AG09319 (cell line): ENCODE measurements at regions not wholly inside any gene's neighbourhood (a gene's known extent, or its start where the extent isn't known, plus 50 kb on each side); places are given as distances from the start of the nearest gene placed in this dataset.

ENCODE experiments used
- DNase-seq: peaks from one replicate; pipeline ENCODE4 v3.0.0-alpha.2; 2010; ENCODE audit warnings: low read depth; ENCODE audit errors: extremely low read depth
- CTCF ChIP-seq: IDR thresholded peaks from 2 replicates; pipeline ENCODE4 v1.5.1; 2011; ENCODE audit warnings: low read depth, mild to moderate bottlenecking, inconsistent platforms, low read length, moderate library complexity

GRCh38 chr14:89041257-89041582 is 216.8 kb downstream of the TTC8 start:
- no peak for DNase-seq
- no peak for TF ChIP-seq CTCF

GRCh38 chr14:89042021-89042420 is 217.6 kb downstream of the TTC8 start:
- DNase-seq: no peak
- TF ChIP-seq CTCF: no peak

- DNase-seq: no peak
- no peak for TF ChIP-seq CTCF
These were observed 228.9 kb downstream of the TTC8 start for GRCh38 chr14:89053303-89053702.

DNA sequence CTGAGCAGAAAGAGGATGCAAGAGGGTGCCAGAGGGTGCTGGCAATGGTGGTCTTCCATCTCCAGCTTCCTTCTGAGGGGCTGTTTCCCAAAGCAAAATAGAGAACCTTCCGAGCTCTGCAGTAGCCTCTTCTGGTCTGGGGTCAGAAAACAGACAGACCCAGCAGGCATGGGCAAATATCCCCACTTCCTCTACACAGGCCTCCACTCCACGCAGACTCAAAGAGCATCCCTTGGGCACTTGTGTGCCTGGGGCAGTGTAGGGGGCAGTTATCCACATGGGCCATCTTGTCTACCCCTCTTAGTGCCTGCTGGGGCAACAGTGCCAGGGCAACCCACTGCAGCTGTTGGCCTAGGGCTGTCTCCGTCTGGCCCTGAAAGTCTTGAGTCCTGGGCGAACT is 231.9 kb downstream of the TTC8 start:
- no peak for TF ChIP-seq CTCF
- DNase-seq: no peak

GRCh38 chr14:89058697-89059096 is 234.2 kb downstream of the TTC8 start:
- DNase-seq: no peak
- TF ChIP-seq CTCF: no peak

DNA sequence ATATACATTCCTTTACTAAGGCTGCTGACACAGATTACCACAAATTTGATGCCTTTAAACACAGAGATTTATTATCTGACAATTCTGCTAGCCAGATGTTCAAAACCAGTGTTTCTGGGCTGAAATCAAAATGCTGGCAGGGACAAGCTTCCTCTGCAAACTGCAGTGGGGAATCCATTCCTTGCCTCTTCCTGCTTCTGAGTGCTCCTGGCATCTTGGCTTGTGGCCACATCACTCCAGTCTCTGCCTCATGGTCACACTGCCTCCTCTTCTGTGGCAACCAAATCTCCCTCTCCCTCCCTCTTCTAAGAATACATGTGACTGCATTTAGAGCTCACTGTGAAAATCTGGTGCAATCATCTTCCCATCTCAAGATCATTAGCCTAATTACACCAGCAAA is 235.7 kb downstream of the TTC8 start:
- TF ChIP-seq CTCF: no peak
- DNase-seq: no peak

GRCh38 chr14:89061696-89062095 is 237.2 kb downstream of the TTC8 start:
- no peak for DNase-seq

More at GRCh38 chr14:89061696-89062095, 237.2 kb downstream of the TTC8 start:
- no peak for TF ChIP-seq CTCF
